ENCODE measurements at regions not wholly inside any gene's neighbourhood (a gene's known extent, or its start where the extent isn't known, plus 50 kb on each side); places are given as distances from the start of the nearest gene placed in this dataset.
"Not testable (repeated sequence)": the region's sequence is repeated elsewhere in the genome, so short reads cannot be mapped to it uniquely, and the experiment has no call there.

GRCh38 chr18:47716632-47717185, 213.8 kb downstream of the SMAD2 start:
- H3K27ac Mint-ChIP-seq = no peak overlapping the region
- H3K4me3 Mint-ChIP-seq = no peak overlapping the region
- ATAC-seq = no peak
- H3K36me3 Mint-ChIP-seq = no peaks in the 10 kb centered on the region
- no peaks in the 10 kb centered on the region for H3K27me3 Mint-ChIP-seq
- H3K4me1 Mint-ChIP-seq = no peaks in the 10 kb centered on the region
- H3K9me3 Mint-ChIP-seq = no peaks in the 10 kb centered on the region

DNA sequence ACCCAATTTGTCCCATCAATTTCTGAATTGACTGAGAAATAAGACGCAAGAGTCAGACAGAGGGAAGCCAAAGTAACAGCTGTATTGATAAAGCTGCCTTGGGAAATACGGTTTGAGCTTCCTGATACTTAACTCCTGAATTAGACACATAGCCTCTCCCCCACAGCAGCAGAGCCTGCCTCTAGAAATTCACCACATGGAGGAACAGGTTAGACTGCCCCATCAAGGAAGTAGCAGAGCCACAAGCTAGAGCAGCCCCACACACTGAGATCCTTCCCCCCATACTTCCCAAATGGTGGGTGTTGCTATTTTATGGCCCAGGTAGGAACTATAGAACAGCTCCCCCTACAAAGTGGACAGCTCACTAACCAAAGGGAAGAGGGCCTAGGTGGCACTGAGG, 220.0 kb downstream of the SMAD2 start:
- peaks cover 6% of the 10 kb centered on the region for H3K4me1 Mint-ChIP-seq
- no peak overlapping the region for H3K27ac Mint-ChIP-seq
- ATAC-seq = no peak
- H3K27me3 Mint-ChIP-seq = no peaks in the 10 kb centered on the region
- no peaks in the 10 kb centered on the region for H3K36me3 Mint-ChIP-seq
- no peak overlapping the region for H3K4me3 Mint-ChIP-seq
- no peaks in the 10 kb centered on the region for H3K9me3 Mint-ChIP-seq

GRCh38 chr18:47709556-47709955, 220.9 kb downstream of the SMAD2 start:
- no peak overlapping the region for H3K4me3 Mint-ChIP-seq
- peaks cover 6% of the 10 kb centered on the region for H3K4me1 Mint-ChIP-seq
- no peak overlapping the region for H3K27ac Mint-ChIP-seq
- ATAC-seq = no peak
- no peaks in the 10 kb centered on the region for H3K9me3 Mint-ChIP-seq
- no peaks in the 10 kb centered on the region for H3K27me3 Mint-ChIP-seq
- H3K36me3 Mint-ChIP-seq = no peaks in the 10 kb centered on the region

DNA sequence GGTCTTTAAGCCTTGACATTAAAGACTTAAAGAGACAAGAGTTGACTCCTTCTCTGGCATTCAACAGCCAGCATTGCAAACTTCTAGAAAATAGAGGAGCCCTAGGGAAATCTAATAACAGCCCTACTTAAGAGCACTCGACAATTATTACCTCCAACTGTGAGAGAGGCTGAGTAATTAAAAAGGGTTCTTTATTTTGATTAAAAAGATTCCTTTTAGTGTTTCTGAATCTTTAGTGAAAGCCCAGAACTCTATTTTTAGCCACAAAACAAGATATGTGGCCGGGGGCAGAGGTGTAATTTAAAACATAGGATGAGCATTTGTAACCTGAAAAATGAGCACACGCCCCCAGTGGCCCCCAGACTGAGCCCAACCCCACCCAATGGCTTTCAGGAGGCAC, 222.3 kb downstream of the SMAD2 start:
- peaks cover 6% of the 10 kb centered on the region for H3K4me1 Mint-ChIP-seq

DNA sequence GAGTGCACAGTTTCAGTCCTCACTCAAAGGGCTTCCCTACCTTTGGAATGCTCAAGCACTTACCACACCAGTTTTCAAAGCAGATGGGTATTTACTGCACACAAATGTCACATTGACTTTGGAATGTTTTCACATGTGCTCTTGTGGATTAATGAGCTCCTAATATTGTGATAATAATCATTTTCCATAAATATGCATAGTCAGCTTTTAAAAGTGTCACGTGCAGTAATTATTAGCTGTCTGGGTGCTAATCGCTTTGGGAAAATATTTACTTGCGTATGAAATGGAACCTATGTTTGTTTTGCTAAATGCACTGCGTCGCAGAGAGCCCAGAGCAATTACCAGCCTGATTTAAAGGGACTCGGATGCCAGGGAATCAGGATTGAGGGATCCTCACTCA, 229.3 kb downstream of the SMAD2 start:
- no peaks in the 10 kb centered on the region for H3K9me3 Mint-ChIP-seq
- H3K4me3 Mint-ChIP-seq = no peak overlapping the region
- no peaks in the 10 kb centered on the region for H3K4me1 Mint-ChIP-seq
- no peak for ATAC-seq
- no peak overlapping the region for H3K27ac Mint-ChIP-seq
- peaks cover 19% of the 10 kb centered on the region for H3K27me3 Mint-ChIP-seq
- no peaks in the 10 kb centered on the region for H3K36me3 Mint-ChIP-seq

More for the DNA sequence above, 222.3 kb downstream of the SMAD2 start:
- Mint-ChIP-seq H3K9me3 (no peaks in the 10 kb centered on the region), H3K36me3 (no peaks in the 10 kb centered on the region), H3K4me3 (no peak overlapping the region), H3K27me3 (no peaks in the 10 kb centered on the region), H3K27ac (no peak overlapping the region)
- ATAC-seq = no peak

- Mint-ChIP-seq H3K4me1 (no peaks in the 10 kb centered on the region), H3K36me3 (no peaks in the 10 kb centered on the region), H3K9me3 (no peaks in the 10 kb centered on the region), H3K4me3 (no peak overlapping the region), H3K27me3 (peaks cover 21% of the 10 kb centered on the region), H3K27ac (no peak overlapping the region)
- ATAC-seq = peak; percentile 13
These were observed 233.6 kb downstream of the SMAD2 start for GRCh38 chr18:47696870-47697269.

GRCh38 chr18:47691611-47692010, 238.8 kb downstream of the SMAD2 start:
- peaks cover 15% of the 10 kb centered on the region for H3K27me3 Mint-ChIP-seq
- H3K36me3 Mint-ChIP-seq = no peaks in the 10 kb centered on the region
- H3K27ac Mint-ChIP-seq = no peak overlapping the region
- ATAC-seq = no peak
- H3K9me3 Mint-ChIP-seq = no peaks in the 10 kb centered on the region
- H3K4me1 Mint-ChIP-seq = no peaks in the 10 kb centered on the region
- no peak overlapping the region for H3K4me3 Mint-ChIP-seq

DNA sequence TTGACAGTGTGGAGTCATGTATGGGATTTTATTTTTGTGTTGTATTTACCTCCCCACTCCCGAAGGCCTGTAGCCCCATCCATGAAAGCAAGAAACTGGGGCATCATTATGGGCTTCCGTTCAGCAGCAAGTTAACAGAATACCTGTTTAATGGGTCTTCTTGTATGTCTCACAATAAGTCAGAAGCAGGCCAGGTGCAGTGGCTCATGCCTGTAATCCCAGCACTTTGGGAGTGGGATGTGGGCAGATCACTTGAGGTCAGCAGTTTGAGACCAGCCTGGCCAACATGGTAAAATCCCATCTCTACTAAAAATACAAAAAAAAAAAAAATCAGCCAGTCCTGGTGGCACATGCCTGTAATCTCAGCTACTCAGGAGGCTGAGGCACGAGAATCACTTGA, 239.7 kb downstream of the SMAD2 start:
- not testable (repeated sequence) for ATAC-seq, H3K4me1 Mint-ChIP-seq, H3K27ac Mint-ChIP-seq, H3K27me3 Mint-ChIP-seq, H3K36me3 Mint-ChIP-seq, H3K4me3 Mint-ChIP-seq, H3K9me3 Mint-ChIP-seq

GRCh38 chr18:47689371-47689770, 241.1 kb downstream of the SMAD2 start:
- peaks cover 9% of the 10 kb centered on the region for H3K27me3 Mint-ChIP-seq
- no peaks in the 10 kb centered on the region for H3K4me1 Mint-ChIP-seq
- no peak for ATAC-seq
- H3K27ac Mint-ChIP-seq = no peak overlapping the region
- H3K9me3 Mint-ChIP-seq = no peaks in the 10 kb centered on the region
- no peak overlapping the region for H3K4me3 Mint-ChIP-seq
- H3K36me3 Mint-ChIP-seq = no peaks in the 10 kb centered on the region

DNA sequence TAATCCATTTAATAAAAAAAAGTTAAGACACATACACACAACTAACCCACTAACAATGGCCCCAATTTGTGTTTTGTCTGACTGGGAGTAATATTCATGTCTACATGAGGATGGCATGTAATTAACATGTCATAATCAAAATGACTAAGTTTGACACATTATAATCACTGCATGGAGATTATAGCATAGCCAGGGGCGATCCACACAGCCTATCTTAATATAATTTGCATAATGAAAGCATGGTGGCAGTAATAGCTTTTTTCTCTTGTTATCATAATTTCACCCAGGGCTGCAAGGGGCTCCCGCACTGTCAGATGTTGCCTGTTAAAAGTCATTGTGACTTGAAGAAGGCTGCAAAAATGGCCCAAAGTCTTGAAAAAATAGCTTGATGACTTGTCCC, 243.7 kb downstream of the SMAD2 start:
- Mint-ChIP-seq H3K27me3 (peaks cover 9% of the 10 kb centered on the region), H3K27ac (no peak overlapping the region), H3K4me3 (no peak overlapping the region), H3K9me3 (no peaks in the 10 kb centered on the region), H3K36me3 (no peaks in the 10 kb centered on the region), H3K4me1 (peaks cover 17% of the 10 kb centered on the region)
- ATAC-seq = no peak

- no peaks in the 10 kb centered on the region for H3K36me3 Mint-ChIP-seq
- peaks cover 41% of the 10 kb centered on the region for H3K4me1 Mint-ChIP-seq
- ATAC-seq = no peak
- H3K27ac Mint-ChIP-seq = peak overlapping the region; percentile 92
- H3K9me3 Mint-ChIP-seq = no peaks in the 10 kb centered on the region
- peaks cover 9% of the 10 kb centered on the region for H3K27me3 Mint-ChIP-seq
- no peak overlapping the region for H3K4me3 Mint-ChIP-seq
These were observed 246.7 kb downstream of the SMAD2 start for GRCh38 chr18:47683774-47684173.

DNA sequence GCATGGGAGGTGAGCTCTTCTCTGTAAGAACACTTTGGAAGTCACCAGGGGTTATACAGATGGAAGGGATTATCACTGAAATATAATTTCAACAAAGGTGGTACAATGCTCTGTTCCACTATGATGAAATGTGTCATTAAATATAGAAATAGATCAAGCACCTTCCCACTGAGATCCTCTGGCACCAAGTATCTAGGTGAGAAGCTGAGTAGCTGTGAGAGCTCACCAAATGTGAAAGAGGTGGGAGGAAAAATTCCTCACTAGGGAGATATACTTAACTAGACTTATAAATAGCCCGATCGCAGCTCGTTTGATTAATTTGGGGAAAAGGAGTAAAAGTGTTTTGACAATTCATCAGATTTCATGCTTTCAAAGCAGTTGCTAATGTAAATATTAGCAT, 247.6 kb downstream of the SMAD2 start:
- ATAC-seq = no peak
- H3K4me3 Mint-ChIP-seq = no peak overlapping the region
- H3K9me3 Mint-ChIP-seq = no peaks in the 10 kb centered on the region
- peak overlapping the region; percentile 92 for H3K27ac Mint-ChIP-seq
- peaks cover 7% of the 10 kb centered on the region for H3K27me3 Mint-ChIP-seq
- H3K4me1 Mint-ChIP-seq = peaks cover 47% of the 10 kb centered on the region
- H3K36me3 Mint-ChIP-seq = no peaks in the 10 kb centered on the region

DNA sequence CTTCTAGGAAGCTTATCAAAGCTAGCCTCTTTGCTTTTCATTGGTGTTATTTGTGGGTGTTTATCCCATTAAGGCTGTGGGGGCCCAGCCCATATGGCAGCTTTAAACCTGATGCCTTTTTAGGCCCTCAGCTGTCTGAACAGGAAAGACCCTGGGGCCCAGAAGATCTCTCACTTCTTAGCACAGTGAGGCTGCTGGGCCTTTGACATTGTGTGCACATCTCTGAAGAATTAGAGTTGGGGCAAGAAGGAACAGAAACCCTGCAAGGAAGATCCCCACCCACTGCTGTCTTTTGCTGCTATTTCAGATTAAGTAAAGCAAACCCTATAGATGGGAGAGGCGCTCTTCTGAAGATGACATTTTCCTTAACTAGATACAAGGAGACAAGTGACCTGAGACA, 250.0 kb downstream of the SMAD2 start:
- ATAC-seq = peak; percentile 91
- Mint-ChIP-seq H3K4me1 (peaks cover 53% of the 10 kb centered on the region), H3K9me3 (no peaks in the 10 kb centered on the region), H3K27me3 (no peaks in the 10 kb centered on the region), H3K4me3 (peak overlapping the region; percentile 41), H3K27ac (peak overlapping the region; percentile 92), H3K36me3 (no peaks in the 10 kb centered on the region)

- H3K27ac Mint-ChIP-seq = peak overlapping the region; percentile 92
- H3K9me3 Mint-ChIP-seq = no peaks in the 10 kb centered on the region
- no peak overlapping the region for H3K4me3 Mint-ChIP-seq
- H3K4me1 Mint-ChIP-seq = peaks cover 53% of the 10 kb centered on the region
- peak; percentile 87 for ATAC-seq
- no peaks in the 10 kb centered on the region for H3K27me3 Mint-ChIP-seq
- H3K36me3 Mint-ChIP-seq = no peaks in the 10 kb centered on the region
These were observed 250.6 kb downstream of the SMAD2 start for GRCh38 chr18:47679864-47680263.

DNA sequence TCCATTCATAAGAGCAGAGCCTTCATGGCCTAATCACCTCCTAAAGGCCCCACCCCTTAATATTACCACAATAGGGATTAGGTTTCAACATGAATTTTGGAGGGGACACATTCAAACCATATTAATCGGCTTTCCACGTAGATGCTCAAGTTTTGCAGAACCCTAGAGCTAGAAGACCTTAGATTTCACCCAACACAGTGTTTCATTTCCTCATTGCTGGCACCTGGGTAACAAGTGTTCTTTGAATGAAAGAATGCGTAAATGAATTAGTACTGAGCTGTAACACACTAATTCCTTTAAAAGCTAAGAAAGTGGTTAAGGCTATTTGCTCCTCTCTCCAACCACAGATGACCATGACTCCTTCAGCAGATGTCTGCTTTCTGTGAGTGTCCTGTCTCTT, 252.5 kb downstream of the SMAD2 start:
- ATAC-seq = peak; percentile 67
- Mint-ChIP-seq H3K27ac (peak overlapping the region; percentile 42), H3K36me3 (no peaks in the 10 kb centered on the region), H3K4me3 (no peak overlapping the region), H3K9me3 (no peaks in the 10 kb centered on the region), H3K27me3 (no peaks in the 10 kb centered on the region), H3K4me1 (peaks cover 47% of the 10 kb centered on the region)

DNA sequence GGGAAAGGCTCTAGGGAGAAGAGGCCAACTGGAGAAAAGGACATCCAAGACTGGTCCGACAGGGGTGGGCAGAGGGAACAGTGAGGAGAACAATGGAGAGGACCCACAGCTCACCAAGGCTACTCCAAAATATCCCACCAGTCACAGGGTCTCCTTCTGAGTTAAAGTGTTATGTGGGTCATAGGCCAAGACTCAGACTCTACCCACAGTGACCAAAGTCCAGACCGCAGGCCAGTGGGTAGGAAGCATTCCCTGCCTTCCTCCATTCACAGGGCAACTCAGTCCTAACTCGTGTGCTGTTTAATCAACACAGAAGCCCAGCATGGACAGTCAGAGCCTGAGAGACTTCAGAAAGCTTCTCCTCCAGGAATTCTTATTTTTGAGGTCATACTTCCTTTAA, 260.6 kb downstream of the SMAD2 start:
- Mint-ChIP-seq H3K27me3 (no peaks in the 10 kb centered on the region), H3K4me1 (no peaks in the 10 kb centered on the region), H3K36me3 (no peaks in the 10 kb centered on the region), H3K4me3 (no peak overlapping the region), H3K27ac (peak overlapping the region; percentile 14), H3K9me3 (no peaks in the 10 kb centered on the region)
- ATAC-seq = no peak

GRCh38 chr18:47658498-47658897, 272.0 kb downstream of the SMAD2 start:
- Mint-ChIP-seq H3K9me3 (peaks cover 6% of the 10 kb centered on the region), H3K4me1 (no peaks in the 10 kb centered on the region), H3K36me3 (no peaks in the 10 kb centered on the region), H3K27ac (no peak overlapping the region), H3K4me3 (no peak overlapping the region), H3K27me3 (no peaks in the 10 kb centered on the region)
- no peak for ATAC-seq

Data from stimulated activated memory B cell treated with anti-CD40 and anti-IgM and Interleukin-4, amounts not matched to agents 10 μg/mL and 1 μg/mL and 100 μg/mL, for 72 hours (primary cell).